ENCODE measurements at regions not wholly inside any gene's neighbourhood (a gene's known extent, or its start where the extent isn't known, plus 50 kb on each side); places are given as distances from the start of the nearest gene placed in this dataset.

- DNase-seq: no peak
Observed at GRCh38 chr21:28749536-28749935, 243.1 kb downstream of the LTN1 start.

GRCh38 chr21:28747464-28747863 is 245.2 kb downstream of the LTN1 start:
- no peak for DNase-seq

- DNase-seq: no peak
Observed at GRCh38 chr21:28746166-28746565, 246.5 kb downstream of the LTN1 start.

- peak; percentile 61 for DNase-seq
Observed at GRCh38 chr21:28745131-28746016, 247.3 kb downstream of the LTN1 start.

GRCh38 chr21:28743723-28744122 is 249.0 kb downstream of the LTN1 start:
- DNase-seq: no peak

GRCh38 chr21:28742527-28742926 is 250.2 kb downstream of the LTN1 start:
- no peak for DNase-seq

GRCh38 chr21:28740125-28740524 is 252.6 kb downstream of the LTN1 start:
- no peak for DNase-seq

GRCh38 chr21:28738882-28739281 is 253.8 kb downstream of the LTN1 start:
- no peak for DNase-seq

- no peak for DNase-seq
Observed at GRCh38 chr21:28738420-28738704, 254.3 kb downstream of the LTN1 start.

GRCh38 chr21:28737674-28738419 is 254.8 kb downstream of the LTN1 start:
- peak; percentile 2 to 34 for DNase-seq

- no peak for DNase-seq
Observed at GRCh38 chr21:28734522-28735175, 258.0 kb downstream of the LTN1 start.

GRCh38 chr21:28731700-28732321 is 260.9 kb downstream of the LTN1 start:
- no peak for DNase-seq

- no peak for DNase-seq
Observed at GRCh38 chr21:28729887-28730286, 262.8 kb downstream of the LTN1 start.

GRCh38 chr21:28727809-28728208 is 264.9 kb downstream of the LTN1 start:
- no peak for DNase-seq

GRCh38 chr21:28725396-28725795 is 267.3 kb downstream of the LTN1 start:
- no peak for DNase-seq

- DNase-seq: no peak
Observed at GRCh38 chr21:28723646-28724045, 269.0 kb downstream of the LTN1 start.

- DNase-seq: no peak
Observed at GRCh38 chr21:28719723-28720122, 273.0 kb downstream of the LTN1 start.

- no peak for DNase-seq
Observed at GRCh38 chr21:28714777-28715464, 277.8 kb downstream of the LTN1 start.

GRCh38 chr21:28712411-28712810 is 280.3 kb downstream of the LTN1 start:
- no peak for DNase-seq

- no peak for DNase-seq
Observed at GRCh38 chr21:28705616-28706015, 287.1 kb downstream of the LTN1 start.

GRCh38 chr21:28704746-28705145 is 287.9 kb downstream of the LTN1 start:
- DNase-seq: no peak

- no peak for DNase-seq
Observed at GRCh38 chr21:28703861-28704260, 288.8 kb downstream of the LTN1 start.

All from SHP77 (cell line).